H9 (cell line): ENCODE measurements at regions not wholly inside any gene's neighbourhood (a gene's known extent, or its start where the extent isn't known, plus 50 kb on each side); places are given as distances from the start of the nearest gene placed in this dataset.

Source experiments
- DNase-seq: peaks from one replicate; pipeline ENCODE4 v3.0.0-alpha.2; 2017
- H2AFZ ChIP-seq: one replicate; pipeline ENCODE4 v1.6.1; 2013; ENCODE audit warnings: mild to moderate bottlenecking, low read length, control low read depth, moderate library complexity
- H2AK5ac ChIP-seq: 2 replicates; pipeline ENCODE4 v1.6.1; 2013; ENCODE audit warnings: low read length, control low read depth, mixed read lengths; ENCODE audit not compliant: insufficient read length
- H2BK120ac ChIP-seq: one replicate; pipeline ENCODE4 v1.6.1; 2013; ENCODE audit warnings: low read depth, mild to moderate bottlenecking, low read length, control low read depth, inconsistent platforms; ENCODE audit not compliant: poor library complexity, severe bottlenecking
- H2BK12ac ChIP-seq: 2 replicates; pipeline ENCODE4 v1.6.1; 2013; ENCODE audit warnings: low read length, control low read depth, mixed read lengths, low read depth; ENCODE audit not compliant: insufficient read length
- H2BK15ac ChIP-seq: 2 replicates; pipeline ENCODE4 v1.6.1; 2013; ENCODE audit warnings: low read depth, low read length, control low read depth
- H2BK20ac ChIP-seq: one replicate; pipeline ENCODE4 v1.6.1; 2013; ENCODE audit warnings: low read depth, mild to moderate bottlenecking, low read length, control low read depth, inconsistent platforms; ENCODE audit not compliant: poor library complexity, severe bottlenecking
- H2BK5ac ChIP-seq: 2 replicates; pipeline ENCODE4 v1.6.1; 2013; ENCODE audit warnings: low read length, control low read depth, mixed read lengths; ENCODE audit not compliant: insufficient read length
- H3K14ac ChIP-seq: 2 replicates; pipeline ENCODE4 v1.6.1; 2013; ENCODE audit warnings: low read length, control low read depth; ENCODE audit not compliant: insufficient read depth
- H3K18ac ChIP-seq: 2 replicates; pipeline ENCODE4 v1.6.1; 2013; ENCODE audit warnings: low read depth, mild to moderate bottlenecking, mixed read lengths, low read length, control low read depth; ENCODE audit not compliant: insufficient read length
- H3K23ac ChIP-seq: 2 replicates; pipeline ENCODE4 v1.6.1; 2013; ENCODE audit warnings: low read length, control low read depth, mixed read lengths, low read depth; ENCODE audit not compliant: insufficient read length
- H3K23me2 ChIP-seq: 2 replicates; pipeline ENCODE4 v1.6.1; 2013; ENCODE audit warnings: low read depth, mild to moderate bottlenecking, mixed read lengths, low read length, control low read depth; ENCODE audit not compliant: insufficient read length, poor library complexity, severe bottlenecking
- H3K27ac ChIP-seq: 2 replicates; pipeline ENCODE4 v1.5.1; 2013; ENCODE audit warnings: low read length, control low read depth, mixed read lengths, low read depth; ENCODE audit not compliant: insufficient read length
- H3K27me3 ChIP-seq: 2 replicates; pipeline ENCODE4 v1.6.1; 2013; ENCODE audit warnings: low read length, control low read depth, inconsistent platforms; ENCODE audit not compliant: insufficient read depth
- H3K4ac ChIP-seq: 2 replicates; pipeline ENCODE4 v1.6.1; 2013; ENCODE audit warnings: low read depth, mild to moderate bottlenecking, control low read depth, inconsistent platforms, low read length, moderate library complexity
- H3K4me1 ChIP-seq: 2 replicates; pipeline ENCODE4 v1.6.1; 2013; ENCODE audit warnings: low read length, control low read depth, inconsistent platforms; ENCODE audit not compliant: insufficient read depth
- H3K4me2 ChIP-seq: 2 replicates; pipeline ENCODE4 v1.6.1; 2013; ENCODE audit warnings: low read length, control low read depth, mixed read lengths; ENCODE audit not compliant: insufficient read length, insufficient read depth
- H3K56ac ChIP-seq: 2 replicates; pipeline ENCODE4 v1.6.1; 2013; ENCODE audit warnings: low read depth, mild to moderate bottlenecking, mixed read lengths, low read length, control low read depth; ENCODE audit not compliant: insufficient read length
- H3K79me1 ChIP-seq: 2 replicates; pipeline ENCODE4 v1.6.1; 2013; ENCODE audit warnings: low read depth, mild to moderate bottlenecking, moderate library complexity, low read length, control low read depth, inconsistent platforms; ENCODE audit not compliant: insufficient read depth, poor library complexity, severe bottlenecking
- H3K79me2 ChIP-seq: 2 replicates; pipeline ENCODE4 v1.6.1; 2013; ENCODE audit warnings: low read length, control low read depth, inconsistent platforms; ENCODE audit not compliant: insufficient read depth
- H3K9ac ChIP-seq: 2 replicates; pipeline ENCODE4 v1.6.1; 2013; ENCODE audit warnings: low read length, control low read depth, mixed read lengths; ENCODE audit not compliant: insufficient read length; ENCODE audit errors: extremely low read depth
- H3K9me3 ChIP-seq: one replicate; pipeline ENCODE4 v1.6.1; 2013; ENCODE audit warnings: low read depth, low read length, inconsistent platforms; ENCODE audit not compliant: control insufficient read depth
- H3T11ph ChIP-seq: one replicate; pipeline ENCODE4 v1.6.1; 2013; ENCODE audit warnings: mild to moderate bottlenecking, low read length, control low read depth, inconsistent platforms
- H4K20me1 ChIP-seq: one replicate; pipeline ENCODE4 v1.6.1; 2013; ENCODE audit not compliant: control insufficient read depth, insufficient read length, insufficient read depth
- H4K5ac ChIP-seq: 2 replicates; pipeline ENCODE4 v1.6.1; 2013; ENCODE audit warnings: low read depth, mild to moderate bottlenecking, mixed read lengths, low read length, control low read depth; ENCODE audit not compliant: insufficient read length
- H4K8ac ChIP-seq: replicated peaks from 2 replicates; pipeline ENCODE4 v1.6.1; 2013; ENCODE audit warnings: low read length, control low read depth, mixed read lengths, low read depth; ENCODE audit not compliant: insufficient read length
- H4K91ac ChIP-seq: 2 replicates; pipeline ENCODE4 v1.6.1; 2013; ENCODE audit warnings: low read depth, mild to moderate bottlenecking, moderate library complexity, mixed read lengths, low read length, control low read depth; ENCODE audit not compliant: insufficient read length
- H3K27ac Mint-ChIP-seq, 3 experiments: 2 replicates in 2 of 3; 3 replicates in 1 of 3; pipeline ENCODE4 v1.8.0; 2020 to 2021; ENCODE audit warnings: mixed read lengths in 3 of 3, mild to moderate bottlenecking in 1 of 3, moderate library complexity in 1 of 3
- H3K27me3 Mint-ChIP-seq: 2 replicates; pipeline ENCODE4 v1.8.0; 2021; ENCODE audit warnings: low read depth, mild to moderate bottlenecking, moderate library complexity, mixed read lengths
- H3K36me3 Mint-ChIP-seq, 3 experiments: 2 replicates in 2 of 3; 3 replicates in 1 of 3; pipeline ENCODE4 v1.8.0; 2020 to 2021; ENCODE audit warnings: low read depth in 3 of 3, mixed read lengths in 3 of 3; ENCODE audit not compliant: insufficient read depth in 1 of 3
- H3K4me1 Mint-ChIP-seq, 2 experiments: 2 replicates each; pipeline ENCODE4 v1.8.0; 2020; ENCODE audit warnings: mixed read lengths in 2 of 2
- H3K4me3 Mint-ChIP-seq, 2 experiments: 2 replicates in 1 of 2; 3 replicates in 1 of 2; pipeline ENCODE4 v1.8.0; 2020 to 2021; ENCODE audit warnings: mild to moderate bottlenecking in 2 of 2, mixed read lengths in 2 of 2, moderate library complexity in 1 of 2
- H3K9me3 Mint-ChIP-seq, 2 experiments: 2 replicates in 1 of 2; 3 replicates in 1 of 2; pipeline ENCODE4 v1.8.0; 2020; ENCODE audit warnings: mild to moderate bottlenecking in 2 of 2, mixed read lengths in 2 of 2, moderate library complexity in 1 of 2
- WGBS: extraction: QIAGEN DNeasy Blood & Tissue Kit; methylation state at CpG from one replicate; pipeline ENCODE4 v1.1.7; 2013; ENCODE audit warnings: missing lambda C conversion rate, low lambda C conversion rate, mixed read lengths; ENCODE audit not compliant: insufficient read length; ENCODE audit errors: extremely low coverage; 5-methylcytosine and 5-hydroxymethylcytosine counted together
- TF ChIP-seq, protein P1 (sequence below): fragments of 200-600 bp; sonication (generic); conservative IDR thresholded peaks from 3 replicates; pipeline ENCODE4 v1.8.0; 2021; ENCODE audit warnings: antibody characterized with exemption, mild to moderate bottlenecking

GRCh38 chr15:91568036-91568435 is 285.5 kb upstream of the SLCO3A1 start:
- Histone ChIP-seq H3K14ac (no peak overlapping the region), H3K9me3 (no peaks in the 10 kb centered on the region), H4K20me1 (no peaks in the 10 kb centered on the region), H2BK20ac (no peak overlapping the region), H3K56ac (no peak overlapping the region), H2BK12ac (no peak overlapping the region), H3K9ac (no peak overlapping the region), H4K91ac (no peak overlapping the region), H4K8ac (no peak overlapping the region), H2AK5ac (no peak overlapping the region), H2BK120ac (no peak overlapping the region), H3K4me1 (no peaks in the 10 kb centered on the region), H3K27ac (no peak overlapping the region), H3K23me2 (no peaks in the 10 kb centered on the region), H3K18ac (no peak overlapping the region), H3K4ac (no peak overlapping the region), H4K5ac (no peak overlapping the region), H2AFZ (no peak overlapping the region), H3K27me3 (no peaks in the 10 kb centered on the region), H2BK15ac (no peak overlapping the region), H3K23ac (no peak overlapping the region), H3K4me2 (no peak overlapping the region), H3T11ph (no peak overlapping the region), H2BK5ac (no peak overlapping the region), H3K79me1 (no peaks in the 10 kb centered on the region), H3K79me2 (no peaks in the 10 kb centered on the region)
- WGBS: no CpG with 5 or more reads among the region's 2 CpGs
- Mint-ChIP-seq H3K36me3 (peaks cover 0 to 2% (median 0%) of the 10 kb centered on the region in 3 experiments; a peak in 3 of 7 replicates), H3K9me3 (peaks cover 2 to 10% of the 10 kb centered on the region in 2 experiments; a peak in 2 of 5 replicates), H3K4me1 (no peaks in the 10 kb centered on the region), H3K4me3 (no peak overlapping the region), H3K27me3 (no peaks in the 10 kb centered on the region; the same call in 1 of the 2 replicates), H3K27ac (no peak overlapping the region)
- DNase-seq: no peak
- TF ChIP-seq, protein P1, sequence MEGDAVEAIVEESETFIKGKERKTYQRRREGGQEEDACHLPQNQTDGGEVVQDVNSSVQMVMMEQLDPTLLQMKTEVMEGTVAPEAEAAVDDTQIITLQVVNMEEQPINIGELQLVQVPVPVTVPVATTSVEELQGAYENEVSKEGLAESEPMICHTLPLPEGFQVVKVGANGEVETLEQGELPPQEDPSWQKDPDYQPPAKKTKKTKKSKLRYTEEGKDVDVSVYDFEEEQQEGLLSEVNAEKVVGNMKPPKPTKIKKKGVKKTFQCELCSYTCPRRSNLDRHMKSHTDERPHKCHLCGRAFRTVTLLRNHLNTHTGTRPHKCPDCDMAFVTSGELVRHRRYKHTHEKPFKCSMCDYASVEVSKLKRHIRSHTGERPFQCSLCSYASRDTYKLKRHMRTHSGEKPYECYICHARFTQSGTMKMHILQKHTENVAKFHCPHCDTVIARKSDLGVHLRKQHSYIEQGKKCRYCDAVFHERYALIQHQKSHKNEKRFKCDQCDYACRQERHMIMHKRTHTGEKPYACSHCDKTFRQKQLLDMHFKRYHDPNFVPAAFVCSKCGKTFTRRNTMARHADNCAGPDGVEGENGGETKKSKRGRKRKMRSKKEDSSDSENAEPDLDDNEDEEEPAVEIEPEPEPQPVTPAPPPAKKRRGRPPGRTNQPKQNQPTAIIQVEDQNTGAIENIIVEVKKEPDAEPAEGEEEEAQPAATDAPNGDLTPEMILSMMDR: no peak
